Vagina (tissue), 2 donors: ENCODE measurements at regions not wholly inside any gene's neighbourhood (a gene's known extent, or its start where the extent isn't known, plus 50 kb on each side); places are given as distances from the start of the nearest gene placed in this dataset.

Experiments
- POLR2A ChIP-seq, 2 donors: fragments of 450-650 bp; IDR thresholded peaks; one replicate each; pipeline ENCODE4 v1.6.1; 2017; ENCODE audit warnings: antibody characterized with exemption in 2 of 2, mild to moderate bottlenecking in 2 of 2, moderate library complexity in 2 of 2
- POLR2AphosphoS5 ChIP-seq, 2 donors: sonication (generic); formaldehyde crosslinking; IDR thresholded peaks; one replicate each; pipeline ENCODE4 v1.9.0; 2017; ENCODE audit warnings: antibody characterized with exemption in 2 of 2, mild to moderate bottlenecking in 2 of 2, low read depth in 1 of 2; ENCODE audit not compliant: insufficient read depth in 1 of 2

DNA sequence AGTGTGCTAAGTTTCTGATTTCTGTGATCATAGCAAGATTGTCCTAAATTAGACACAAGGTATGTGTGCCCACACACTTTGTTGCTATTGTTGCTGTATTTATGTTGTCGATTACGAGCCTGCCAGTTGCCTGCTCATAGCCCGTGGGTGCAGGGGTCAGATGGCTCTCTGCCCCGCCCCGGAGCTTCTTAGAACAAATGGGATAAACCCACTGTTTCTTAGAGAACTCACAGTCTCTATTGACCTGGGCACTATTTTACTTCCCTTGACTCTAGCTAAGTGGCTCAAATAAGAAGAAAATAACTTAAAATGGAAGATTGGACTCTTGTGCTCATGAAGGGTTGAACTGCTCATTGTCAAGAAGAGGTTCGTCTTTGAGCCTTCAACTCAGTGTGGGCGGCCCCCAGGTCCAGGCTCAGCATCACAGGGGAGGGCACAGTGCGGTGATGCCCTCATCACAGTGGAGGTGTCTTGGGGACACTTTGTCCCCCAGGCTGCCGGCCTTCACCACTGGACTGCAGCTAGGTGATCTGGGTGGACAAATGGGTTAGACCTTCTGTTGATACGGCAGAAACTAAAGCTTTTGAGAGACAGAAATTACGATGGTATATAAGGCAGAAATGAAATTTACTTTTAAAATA lies 155.5 kb downstream of the TENT4A start:
- no peak for TF ChIP-seq POLR2AphosphoS5 (IDR thresholded peaks at IDR 0.05; ENCODE audit: insufficient read depth in 1 of 2, low read depth in 1 of 2)
- TF ChIP-seq POLR2A (IDR thresholded peaks at IDR 0.05), result no peak
